HCT116 (cell line): ENCODE measurements at regions not wholly inside any gene's neighbourhood (a gene's known extent, or its start where the extent isn't known, plus 50 kb on each side); places are given as distances from the start of the nearest gene placed in this dataset.

Source experiments
- ATAC-seq: fragments of 200-7000 bp; cut with Tn5 transposase; 2 replicates; pipeline ENCODE4 v1.9.1; 2020; ENCODE audit warnings: mild to moderate bottlenecking, moderate library complexity
- BruUV-seq: library from RNA; stranded (reverse); fragments of 400-500 nt; replicated peaks from 2 replicates; lab custom pipeline; 2021; lab: Mats Ljungman, UMichigan
- CTCF ChIA-PET: fragments of 300-600 bp; sonication (Branson Sonifier 250); formaldehyde crosslinking; loops from one replicate; lab custom pipeline; 2021; ENCODE audit warnings: antibody characterized with exemption; lab: Charles Lee
- POLR2A ChIA-PET: fragments of 300-600, 350-600 bp; sonication (Branson Sonifier 250); formaldehyde crosslinking; loops from one replicate; lab custom pipeline; 2021; ENCODE audit warnings: antibody characterized with exemption; lab: Charles Lee
- RAD21 ChIA-PET, 2 experiments: fragments of 300-600 bp; sonication (Branson Sonifier 250); formaldehyde crosslinking; loops; one replicate each; lab custom pipeline; 2023; ENCODE audit warnings: low total read pairs in 2 of 2; ENCODE audit not compliant: uncharacterized antibody in 2 of 2, unreplicated experiment in 2 of 2, low non-redundant PET in 1 of 2; lab: Charles Lee
- DNase-seq: peaks from one replicate; pipeline ENCODE4 v3.0.0-alpha.2; 2010; ENCODE audit warnings: low read depth, low spot score
- H2AFZ ChIP-seq: fragments of 200-600 bp; shearing (Covaris generic), sonication (generic); 2 replicates; pipeline ENCODE4 v1.6.1; 2017; ENCODE audit warnings: low read depth, mixed run types, mixed read lengths, antibody characterized with exemption, low read length; ENCODE audit not compliant: poor library complexity, severe bottlenecking
- H3K27ac ChIP-seq: 2 replicates; pipeline ENCODE4 v1.5.1; 2012; ENCODE audit warnings: low read depth, low read length
- H3K27me3 ChIP-seq: fragments of 200-600 bp; sonication (generic); 2 replicates; pipeline ENCODE4 v1.6.1; 2016; ENCODE audit warnings: mixed run types, low read length, mixed read lengths; ENCODE audit not compliant: insufficient read depth
- H3K36me3 ChIP-seq, 2 experiments: fragments of 200-500 bp in 1 of 2; fragments of 200-600 bp in 1 of 2; sonication (Bioruptor generic) in 1 of 2; sonication (generic) in 1 of 2; 2 replicates each; pipeline versions ENCODE4 v1.5.1 to v1.6.1; 2014 to 2016; ENCODE audit warnings: low read length in 2 of 2, inconsistent platforms in 1 of 2, mixed read lengths in 1 of 2, mixed run types in 1 of 2; ENCODE audit not compliant: insufficient read depth in 2 of 2, control insufficient read depth in 1 of 2
- H3K4me1 ChIP-seq, 2 experiments: fragments of 200-600 bp in 1 of 2; sonication (generic) in 1 of 2; 2 replicates each; pipeline versions ENCODE4 v1.5.1 to v1.6.1; 2012 to 2017; ENCODE audit warnings: low read length in 2 of 2, inconsistent platforms in 1 of 2, mild to moderate bottlenecking in 1 of 2, mixed read lengths in 1 of 2, mixed run types in 1 of 2, moderate library complexity in 1 of 2; ENCODE audit not compliant: insufficient read depth in 2 of 2, control insufficient read depth in 1 of 2
- H3K4me2 ChIP-seq: fragments of 200-600 bp; sonication (generic); 2 replicates; pipeline ENCODE4 v1.6.1; 2017; ENCODE audit warnings: mixed run types, low read length, mixed read lengths
- H3K4me3 ChIP-seq, 2 experiments: fragments of 200-600 bp in 1 of 2; sonication (generic) in 1 of 2; replicated peaks in 1 of 2; 2 replicates each; pipeline ENCODE4 v1.5.1; 2011 to 2016; ENCODE audit warnings: low read length in 2 of 2, control low read depth in 1 of 2, low read depth in 1 of 2, mild to moderate bottlenecking in 1 of 2, mixed read lengths in 1 of 2, mixed run types in 1 of 2
- H3K79me2 ChIP-seq: fragments of 200-600 bp; sonication (generic); 2 replicates; pipeline ENCODE4 v1.6.1; 2017; ENCODE audit warnings: mild to moderate bottlenecking, mixed run types, low read length, moderate library complexity, mixed read lengths; ENCODE audit not compliant: insufficient read depth
- H3K9ac ChIP-seq: fragments of 200-600 bp; sonication (generic); 2 replicates; pipeline ENCODE4 v1.6.1; 2016; ENCODE audit warnings: low read length, mixed read lengths
- H3K9me2 ChIP-seq: fragments of 200-600 bp; sonication (generic), shearing (Covaris generic); 2 replicates; pipeline ENCODE4 v1.6.1; 2017; ENCODE audit warnings: mixed run types, mild to moderate bottlenecking, moderate library complexity; ENCODE audit not compliant: insufficient read depth
- H3K9me3 ChIP-seq, 2 experiments: fragments of 200-500 bp in 1 of 2; fragments of 200-600 bp in 1 of 2; sonication (Bioruptor generic) in 1 of 2; sonication (generic) in 1 of 2; 2 replicates each; pipeline ENCODE4 v1.6.1; 2014 to 2017; ENCODE audit warnings: low read length in 2 of 2, mixed read lengths in 2 of 2, inconsistent platforms in 1 of 2, low read depth in 1 of 2, mild to moderate bottlenecking in 1 of 2, mixed run types in 1 of 2, moderate library complexity in 1 of 2; ENCODE audit not compliant: control insufficient read depth in 1 of 2, insufficient read depth in 1 of 2
- H4K20me1 ChIP-seq: fragments of 200-600 bp; sonication (generic), shearing (Covaris generic); 2 replicates; pipeline ENCODE4 v1.6.1; 2017; ENCODE audit warnings: mixed run types, mild to moderate bottlenecking, moderate library complexity; ENCODE audit not compliant: insufficient read depth
- ATF3 ChIP-seq: IDR thresholded peaks from 2 replicates; pipeline ENCODE4 v1.6.1; 2012
- CBX3 ChIP-seq: IDR thresholded peaks from 2 replicates; pipeline ENCODE4 v1.6.1; 2012; ENCODE audit warnings: low read depth
- CEBPB ChIP-seq: IDR thresholded peaks from 2 replicates; pipeline ENCODE4 v1.6.1; 2012; ENCODE audit warnings: low read depth
- CTCF ChIP-seq, 3 experiments: fragments of 200-600 bp in 1 of 3; sonication (generic) in 1 of 3; IDR thresholded peaks in 2 of 3; conservative IDR thresholded peaks in 1 of 3; 2 replicates each; pipeline ENCODE4 v1.5.1; 2012 to 2017; ENCODE audit warnings: low read depth in 2 of 3, low read length in 2 of 3, antibody characterized with exemption in 1 of 3, borderline replicate concordance in 1 of 3, control low read depth in 1 of 3, mild to moderate bottlenecking in 1 of 3, mixed read lengths in 1 of 3, mixed run types in 1 of 3, moderate library complexity in 1 of 3; ENCODE audit not compliant: insufficient read depth in 1 of 3
- EGR1 ChIP-seq: IDR thresholded peaks from 2 replicates; pipeline ENCODE4 v1.6.1; 2012; ENCODE audit warnings: low read depth
- ELF1 ChIP-seq: IDR thresholded peaks from 2 replicates; pipeline ENCODE4 v1.6.1; 2012; ENCODE audit warnings: low read depth, borderline replicate concordance
- EZH2 ChIP-seq: fragments of 200-600 bp; sonication (generic); IDR thresholded peaks from 2 replicates; pipeline ENCODE4 v1.6.1; 2017; ENCODE audit warnings: antibody characterized with exemption, mixed run types
- FOSL1 ChIP-seq: IDR thresholded peaks from 2 replicates; pipeline ENCODE4 v1.6.1; 2012; ENCODE audit warnings: low read depth
- MAX ChIP-seq: IDR thresholded peaks from 2 replicates; pipeline ENCODE4 v1.6.1; 2012
- POLR2A ChIP-seq: IDR thresholded peaks from 2 replicates; pipeline ENCODE4 v1.7.0; 2011; ENCODE audit warnings: borderline replicate concordance; ENCODE audit not compliant: insufficient read depth, insufficient read length; ENCODE audit errors: extremely low read depth
- POLR2AphosphoS5 ChIP-seq: IDR thresholded peaks from 2 replicates; pipeline ENCODE4 v1.6.1; 2011; ENCODE audit warnings: mild to moderate bottlenecking, low read depth, low read length, moderate library complexity
- RAD21 ChIP-seq: IDR thresholded peaks from 2 replicates; pipeline ENCODE4 v1.6.1; 2012; ENCODE audit warnings: low read depth, mild to moderate bottlenecking
- SIN3A ChIP-seq: IDR thresholded peaks from 2 replicates; pipeline ENCODE4 v1.6.1; 2012; ENCODE audit warnings: low read depth
- SP1 ChIP-seq: IDR thresholded peaks from 2 replicates; pipeline ENCODE4 v1.6.1; 2012; ENCODE audit warnings: low read depth
- SRF ChIP-seq: IDR thresholded peaks from 2 replicates; pipeline ENCODE4 v1.6.1; 2012; ENCODE audit warnings: low read depth
- TCF7L2 ChIP-seq: IDR thresholded peaks from 2 replicates; pipeline ENCODE4 v1.7.0; 2011; ENCODE audit warnings: borderline replicate concordance, inconsistent platforms; ENCODE audit not compliant: insufficient read depth, insufficient read length; ENCODE audit errors: extremely low read depth
- YY1 ChIP-seq: IDR thresholded peaks from 2 replicates; pipeline ENCODE4 v1.6.1; 2011; ENCODE audit warnings: low read length, low read depth, moderate library complexity, mild to moderate bottlenecking; ENCODE audit not compliant: insufficient replicate concordance; ENCODE audit errors: extremely low read depth
- ZBTB33 ChIP-seq: IDR thresholded peaks from 2 replicates; pipeline ENCODE4 v1.6.1; 2011; ENCODE audit warnings: mild to moderate bottlenecking, low read length, moderate library complexity; ENCODE audit not compliant: insufficient replicate concordance; ENCODE audit errors: extremely low read depth
- ZFX ChIP-seq: fragments of 450-650 bp; IDR thresholded peaks from 2 replicates; pipeline ENCODE4 v1.6.1; 2017
- ZNF274 ChIP-seq: fragments of 200-500 bp; sonication (Bioruptor generic); IDR thresholded peaks from 2 replicates; pipeline ENCODE4 v1.6.1; 2014; ENCODE audit warnings: mild to moderate bottlenecking, low read depth, low read length, inconsistent platforms
- intact Hi-C: fragments of 100-400 bp; cut with micrococcal nuclease; formaldehyde crosslinking; loops from 2 replicates; pipeline ENCODE4 v1.10.0; 2022

DNA sequence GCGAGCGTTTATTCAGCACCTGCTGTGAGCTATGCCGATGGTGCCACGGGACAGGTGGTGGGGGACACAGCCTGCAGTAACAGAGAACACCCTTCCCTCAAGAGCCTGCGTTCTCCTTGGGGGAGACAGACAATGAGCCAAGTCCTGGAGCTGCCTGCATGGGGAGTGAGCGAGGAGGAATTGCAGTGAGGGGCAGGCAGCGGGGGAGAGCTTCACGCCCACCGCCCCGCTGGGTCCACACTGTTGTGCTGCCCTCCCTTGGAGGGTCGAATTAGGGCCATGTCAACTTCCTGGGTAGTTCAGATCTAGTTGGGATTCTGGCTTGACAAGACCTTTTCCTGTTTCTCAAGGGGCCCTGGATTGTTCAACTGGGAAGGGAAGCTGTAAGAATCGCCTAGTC, 55.5 kb upstream of the N4BP3 start:
- no peaks in the 10 kb centered on the region for H4K20me1 ChIP-seq
- POLR2A ChIA-PET: no interaction called here
- H3K4me2 ChIP-seq: no peak overlapping the region
- H3K36me3 ChIP-seq: no peaks in the 10 kb centered on the region
- no peaks in the 10 kb centered on the region for H3K9me3 ChIP-seq
- TF ChIP-seq EGR1 (no peak), SRF (no peak), CTCF (IDR thresholded peaks at IDR 0.05 in 2 of 3, conservative IDR thresholded peaks at IDR 0.05 in 1 of 3; ENCODE audit: borderline replicate concordance in 1 of 3, insufficient read depth in 1 of 3, low read depth in 2 of 3, low read length in 2 of 3) (no peak), POLR2AphosphoS5 (no peak), ZFX (no peak), MAX (no peak), ELF1 (no peak), CEBPB (no peak), TCF7L2 (no peak), SIN3A (no peak), POLR2A (no peak), RAD21 (no peak), YY1 (no peak), FOSL1 (no peak), ATF3 (no peak), ZBTB33 (no peak), SP1 (no peak), ZNF274 (no peak), CBX3 (no peak), EZH2 (no peak)
- no peak overlapping the region for H2AFZ ChIP-seq
- H3K27me3 ChIP-seq: no peaks in the 10 kb centered on the region
- CTCF ChIA-PET: no interaction called here
- ATAC-seq (no peak), DNase-seq (no peak)
- H3K79me2 ChIP-seq: no peaks in the 10 kb centered on the region
- no peak overlapping the region for H3K4me3 ChIP-seq
- RAD21 ChIA-PET: no interaction called here
- intact Hi-C loops: no loop called here
- no TSS peak for BruUV-seq
- no peak overlapping the region for H3K27ac ChIP-seq
- no peaks in the 10 kb centered on the region for H3K4me1 ChIP-seq
- H3K9me2 ChIP-seq: no peaks in the 10 kb centered on the region
- H3K9ac ChIP-seq: no peak overlapping the region
